ENCODE measurements at regions not wholly inside any gene's neighbourhood (a gene's known extent, or its start where the extent isn't known, plus 50 kb on each side); places are given as distances from the start of the nearest gene placed in this dataset.

- TF ChIP-seq TCF7L2 (IDR thresholded peaks at IDR 0.05; ENCODE audit: low read depth, low read length) (no peak), SIN3A (IDR thresholded peaks at IDR 0.05; ENCODE audit: borderline replicate concordance, insufficient read depth, low read depth, low read length) (no peak), REST (IDR thresholded peaks at IDR 0.05; ENCODE audit: insufficient read depth in 1 of 2, low read depth in 2 of 2, low read length in 1 of 2) (no peak), CTCF (IDR thresholded peaks at IDR 0.05) (no peak), POLR2AphosphoS5 (IDR thresholded peaks at IDR 0.05; ENCODE audit: low read depth, low read length) (no peak)
- Histone ChIP-seq H3K27ac (ENCODE audit: low read length) (no peak overlapping the region), H3K4me1 (ENCODE audit: control insufficient read depth, insufficient read depth, low read length) (no peaks in the 10 kb centered on the region), H3K4me3 (ENCODE audit: low read depth in 2 of 2, low read length in 2 of 2) (no peak overlapping the region), H3K9me3 (ENCODE audit: control insufficient read depth, insufficient read depth, low read depth, low read length) (no peaks in the 10 kb centered on the region), H3K36me3 (ENCODE audit: control insufficient read depth, insufficient read depth, low read length) (no peaks in the 10 kb centered on the region), H3K27me3 (ENCODE audit: control insufficient read depth, insufficient read depth, low read length) (no peaks in the 10 kb centered on the region)
- no TSS peak for BruUV-seq (replicated peaks)
- ATAC-seq (no peak), DNase-seq (ENCODE audit: low read depth, low spot score) (no peak)
- POLR2A ChIA-PET = no interaction called here
- in situ Hi-C loops (cut with HindIII; ENCODE audit: low pct_unique_long_range_greater_than_20kb, low sequenced_read_pairs) (no loop called here), intact Hi-C loops (cut with micrococcal nuclease; ENCODE audit: unreplicated experiment) (no loop called here)
- CTCF ChIA-PET = no interaction called here
These were observed 329.7 kb downstream of the ABCC12 start for GRCh38 chr16:47826070-47826469.

- intact Hi-C loops (cut with micrococcal nuclease; ENCODE audit: unreplicated experiment) = no loop called here
- H3K27me3 ChIP-seq (ENCODE audit: control insufficient read depth, insufficient read depth, low read length) = no peaks in the 10 kb centered on the region
- CTCF ChIA-PET = no interaction called here
- H3K27ac ChIP-seq (ENCODE audit: low read length) = no peak overlapping the region
- in situ Hi-C loops (cut with HindIII; ENCODE audit: low pct_unique_long_range_greater_than_20kb, low sequenced_read_pairs) = no loop called here
- no peaks in the 10 kb centered on the region for H3K36me3 ChIP-seq (ENCODE audit: control insufficient read depth, insufficient read depth, low read length)
- POLR2A ChIA-PET = no interaction called here
- no peak for ATAC-seq
- BruUV-seq (replicated peaks) = no TSS peak
- DNase-seq (ENCODE audit: low read depth, low spot score) = no peak
- H3K9me3 ChIP-seq (ENCODE audit: control insufficient read depth, insufficient read depth, low read depth, low read length) = no peaks in the 10 kb centered on the region
- no peak overlapping the region for H3K4me3 ChIP-seq (ENCODE audit: low read depth in 2 of 2, low read length in 2 of 2)
- TF ChIP-seq SIN3A (IDR thresholded peaks at IDR 0.05; ENCODE audit: borderline replicate concordance, insufficient read depth, low read depth, low read length) (no peak), CTCF (IDR thresholded peaks at IDR 0.05) (no peak)
- H3K4me1 ChIP-seq (ENCODE audit: control insufficient read depth, insufficient read depth, low read length) = no peaks in the 10 kb centered on the region
These were observed 338.7 kb downstream of the ABCC12 start for GRCh38 chr16:47817048-47817447.

- in situ Hi-C loops (cut with HindIII; ENCODE audit: low pct_unique_long_range_greater_than_20kb, low sequenced_read_pairs) (no loop called here), intact Hi-C loops (cut with micrococcal nuclease; ENCODE audit: unreplicated experiment) (no loop called here)
- DNase-seq (ENCODE audit: low read depth, low spot score) (no peak), ATAC-seq (no peak)
- BruUV-seq (replicated peaks) = no TSS peak
- H3K27me3 ChIP-seq (ENCODE audit: control insufficient read depth, insufficient read depth, low read length) = no peaks in the 10 kb centered on the region
- ChIA-PET CTCF (no interaction called here), POLR2A (no interaction called here)
- no peak overlapping the region for H3K4me3 ChIP-seq (ENCODE audit: low read depth in 2 of 2, low read length in 2 of 2)
- H3K9me3 ChIP-seq (ENCODE audit: control insufficient read depth, insufficient read depth, low read depth, low read length) = no peaks in the 10 kb centered on the region
- TF ChIP-seq CTCF (IDR thresholded peaks at IDR 0.05) = no peak
- no peak for TF ChIP-seq SIN3A (IDR thresholded peaks at IDR 0.05; ENCODE audit: borderline replicate concordance, insufficient read depth, low read depth, low read length)
- TF ChIP-seq POLR2AphosphoS5 (IDR thresholded peaks at IDR 0.05; ENCODE audit: low read depth, low read length) = no peak
- TF ChIP-seq REST (IDR thresholded peaks at IDR 0.05; ENCODE audit: insufficient read depth in 1 of 2, low read depth in 2 of 2, low read length in 1 of 2) = no peak
- TF ChIP-seq TCF7L2 (IDR thresholded peaks at IDR 0.05; ENCODE audit: low read depth, low read length) = no peak
- no peaks in the 10 kb centered on the region for H3K36me3 ChIP-seq (ENCODE audit: control insufficient read depth, insufficient read depth, low read length)
- H3K27ac ChIP-seq (ENCODE audit: low read length) = no peak overlapping the region
- no peaks in the 10 kb centered on the region for H3K4me1 ChIP-seq (ENCODE audit: control insufficient read depth, insufficient read depth, low read length)
These were observed 339.3 kb downstream of the ABCC12 start for GRCh38 chr16:47816511-47816910.
